DMS114 treated with DMSO at 0.1 percent for 48 hours (cell line): ENCODE measurements at regions not wholly inside any gene's neighbourhood (a gene's known extent, or its start where the extent isn't known, plus 50 kb on each side); places are given as distances from the start of the nearest gene placed in this dataset.

Experiments used
- DNase-seq: peaks from one replicate; lab custom pipeline; 2025; ENCODE audit not compliant: unreplicated experiment; lab: John Stamatoyannopoulos, UW

DNA sequence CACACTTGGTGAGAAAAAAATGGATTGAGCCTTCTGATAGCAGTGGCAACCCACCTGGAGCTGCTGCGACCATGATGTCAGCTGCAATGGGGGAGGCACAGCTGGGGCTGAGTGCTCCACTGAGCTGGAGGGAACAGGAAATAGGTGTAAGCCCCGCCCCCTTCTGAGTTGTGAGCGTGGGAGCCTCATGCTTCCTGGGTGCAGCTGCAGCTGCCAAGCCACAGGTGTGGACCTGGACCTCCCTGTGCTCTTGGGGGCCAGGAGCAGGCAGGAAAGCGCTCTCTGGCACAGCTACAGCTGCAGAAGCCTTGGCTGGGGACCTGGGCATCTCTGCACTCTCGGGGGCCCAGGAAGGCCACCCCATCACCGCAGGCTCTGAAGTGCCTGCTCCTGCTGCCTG lies 970.6 kb downstream of the DCDC2C start:
- no peak for DNase-seq

GRCh38 chr2:4675295-4675694 lies 971.9 kb downstream of the DCDC2C start:
- no peak for DNase-seq

DNA sequence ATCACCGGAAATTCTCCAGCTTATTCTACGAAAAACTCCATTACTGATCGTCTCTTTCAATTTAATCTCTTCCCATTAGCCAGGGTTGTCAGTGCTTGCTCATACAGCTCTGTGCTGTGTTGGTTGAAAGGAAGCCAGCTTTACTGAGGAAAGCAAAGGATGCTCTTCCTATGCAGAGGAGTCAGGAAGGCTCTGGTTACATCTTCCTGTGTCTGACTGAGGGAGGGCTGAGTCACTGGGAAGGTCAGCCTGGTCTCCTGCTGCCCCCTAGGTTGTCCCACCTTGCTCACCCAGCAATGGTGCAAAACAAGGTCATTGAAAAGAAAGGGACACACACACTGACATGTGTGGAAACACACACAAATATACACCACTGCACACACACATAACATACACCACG lies 975.6 kb downstream of the DCDC2C start:
- no peak for DNase-seq

DNA sequence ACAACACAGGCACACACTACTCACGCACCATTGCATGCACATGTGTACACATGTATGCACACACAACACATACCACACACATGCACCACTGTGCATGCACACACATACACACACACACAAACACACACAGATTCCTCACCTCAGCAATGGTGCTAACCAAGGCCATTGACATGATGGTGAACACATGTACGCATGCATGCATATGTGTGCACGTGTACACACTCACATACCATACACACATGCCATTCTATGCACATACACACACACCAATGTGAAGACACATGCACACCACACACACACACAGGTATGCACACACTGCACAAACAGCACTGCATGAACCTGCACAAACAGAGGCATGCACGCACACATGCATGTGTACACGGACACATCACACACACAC lies 976.0 kb downstream of the DCDC2C start:
- DNase-seq, result no peak

GRCh38 chr2:4684921-4685320 lies 981.5 kb downstream of the DCDC2C start:
- DNase-seq, result no peak

DNA sequence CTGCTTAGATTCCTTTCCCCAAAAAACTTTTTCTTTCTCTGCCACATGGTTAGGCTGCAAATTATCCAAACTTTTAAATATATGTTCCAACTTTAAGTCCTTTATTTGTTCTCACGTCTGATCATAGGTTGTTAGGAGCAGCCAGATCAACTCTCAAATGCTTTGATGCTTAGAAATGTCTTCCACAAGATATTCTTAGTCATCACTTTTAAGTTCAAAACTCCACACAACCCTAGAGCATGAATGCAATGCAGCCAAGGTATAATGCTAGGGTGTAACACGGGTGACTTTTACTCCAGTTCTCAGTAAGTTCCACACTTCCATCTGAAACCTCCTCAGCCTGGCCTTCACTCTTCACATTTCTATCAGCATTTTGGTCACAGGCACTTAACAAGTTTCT lies 987.5 kb downstream of the DCDC2C start:
- no peak for DNase-seq

- no peak for DNase-seq
Observed at GRCh38 chr2:4693266-4693665, 989.9 kb downstream of the DCDC2C start.

GRCh38 chr2:4695281-4695861 lies 992.0 kb downstream of the DCDC2C start:
- no peak for DNase-seq

- DNase-seq, result no peak
Observed at GRCh38 chr2:4715065-4715464, 977.1 kb upstream of the SOX11 start.

DNA sequence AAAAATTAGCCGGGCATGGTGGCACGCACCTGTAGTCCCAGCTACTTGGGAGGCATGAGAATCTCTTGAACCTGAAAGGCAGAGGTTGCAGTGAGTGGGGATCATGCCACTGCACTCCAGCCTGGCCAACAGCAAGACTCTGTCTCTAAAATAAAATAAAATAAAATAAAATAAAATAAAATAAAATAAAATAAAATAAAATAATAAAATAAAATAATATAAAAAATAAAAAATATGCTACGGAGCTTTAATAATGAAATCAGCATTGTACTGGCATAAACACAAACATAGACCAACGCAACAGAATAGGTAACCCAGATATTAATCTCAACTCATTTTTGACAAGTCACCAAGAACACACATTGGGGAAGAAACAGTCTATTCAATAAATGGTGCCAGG lies 973.4 kb upstream of the SOX11 start:
- DNase-seq, result no peak

- DNase-seq, result no peak
Observed at GRCh38 chr2:4725618-4726017, 966.6 kb upstream of the SOX11 start.

- no peak for DNase-seq
Observed at GRCh38 chr2:4732560-4732959, 959.6 kb upstream of the SOX11 start.

GRCh38 chr2:4745056-4745991 lies 946.9 kb upstream of the SOX11 start:
- no peak for DNase-seq

DNA sequence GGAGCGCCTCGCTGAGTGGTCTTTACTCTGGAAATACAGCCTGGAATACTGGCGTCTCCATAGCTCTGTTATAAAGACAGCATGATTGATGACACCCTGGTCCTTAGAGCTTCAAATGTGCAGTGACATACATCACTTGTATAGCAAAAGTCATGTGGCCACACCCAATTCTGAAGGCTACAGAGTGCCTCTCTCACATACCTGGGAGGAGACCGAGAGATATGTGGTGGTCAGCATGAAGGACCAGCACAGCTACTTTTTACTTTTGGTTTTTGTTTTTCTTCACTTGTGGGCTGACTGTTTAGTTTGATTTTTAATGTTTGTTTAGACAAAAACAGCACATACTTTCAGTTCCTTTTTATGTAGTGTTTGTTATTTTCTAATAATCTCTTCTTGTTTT lies 938.5 kb upstream of the SOX11 start:
- DNase-seq, result no peak

DNA sequence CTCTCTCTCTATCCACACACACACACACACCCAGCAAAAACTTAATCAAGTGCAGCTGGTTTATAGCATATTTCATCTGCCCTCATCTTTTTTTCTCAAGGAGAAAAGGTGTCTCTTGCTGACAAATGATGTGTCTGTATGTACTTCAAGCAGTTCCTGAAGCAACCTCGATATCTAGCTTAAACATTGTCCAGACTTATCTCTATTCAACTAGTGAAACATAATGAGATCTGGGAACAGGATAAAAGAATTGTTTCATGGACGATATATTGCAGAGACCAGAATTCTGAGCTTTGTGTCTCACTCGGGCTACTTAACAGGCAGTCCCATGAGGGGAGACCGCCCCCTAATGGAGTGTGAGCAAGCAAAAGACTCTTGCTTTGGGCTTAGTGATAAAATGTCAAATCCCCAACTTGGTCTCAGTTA lies 929.2 kb upstream of the SOX11 start:
- DNase-seq, result no peak

- DNase-seq, result no peak
Observed at GRCh38 chr2:4765787-4766530, 926.2 kb upstream of the SOX11 start.

DNA sequence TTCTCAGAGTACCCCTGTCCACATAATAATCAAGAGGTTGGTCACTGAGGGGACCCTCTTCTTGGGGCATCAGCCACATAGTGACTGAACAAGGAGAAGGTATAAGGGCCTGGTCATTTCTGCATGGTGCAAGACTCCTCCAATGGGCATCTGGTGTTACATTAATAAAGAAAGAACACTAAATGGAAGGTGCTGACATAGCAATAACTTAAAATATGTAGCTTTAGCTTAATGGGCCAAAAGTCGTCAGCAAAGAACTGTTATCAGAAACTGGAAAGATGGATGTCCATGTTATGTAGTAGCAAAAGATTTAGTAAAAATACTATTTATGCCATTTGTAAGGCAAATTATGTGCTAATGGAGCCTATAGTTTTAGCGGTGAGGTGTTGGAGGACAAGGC lies 916.5 kb upstream of the SOX11 start:
- DNase-seq, result no peak

DNA sequence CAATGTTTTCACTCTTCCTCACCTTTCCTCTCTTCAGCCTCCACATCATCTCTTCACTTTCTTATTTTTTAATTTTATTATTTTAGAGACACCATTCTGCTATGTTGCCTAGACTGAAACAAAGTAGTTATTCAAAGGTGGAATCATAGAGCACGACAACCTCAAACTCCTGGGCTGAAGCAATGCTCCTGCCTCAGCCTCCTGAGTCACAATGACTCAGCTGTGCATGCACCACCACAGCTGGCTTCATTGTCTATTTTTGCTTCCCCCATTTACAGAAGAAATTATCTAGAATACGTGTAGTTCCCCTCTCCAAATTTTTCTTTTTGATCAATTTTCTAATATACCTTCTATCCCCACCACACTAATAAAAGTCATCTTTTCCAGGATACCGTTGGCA lies 911.5 kb upstream of the SOX11 start:
- no peak for DNase-seq

DNA sequence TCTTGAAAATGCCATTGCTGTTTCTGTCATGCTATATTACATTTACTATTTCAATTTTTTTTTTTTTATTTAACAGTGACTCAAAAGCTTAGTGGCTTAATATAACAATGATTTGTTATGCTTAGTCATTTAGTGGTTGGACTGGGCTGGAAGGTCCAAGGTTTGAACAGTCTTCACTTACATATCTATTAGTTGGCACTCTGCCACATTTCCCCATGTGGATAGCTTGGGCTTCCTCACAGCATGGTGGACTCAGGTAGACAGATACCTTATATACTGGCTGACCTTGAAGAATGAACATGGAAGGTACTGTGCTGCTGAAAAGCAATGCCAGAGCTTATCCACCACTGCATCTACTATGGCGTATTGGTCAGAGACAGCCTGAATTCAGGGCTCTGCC lies 909.5 kb upstream of the SOX11 start:
- no peak for DNase-seq

DNA sequence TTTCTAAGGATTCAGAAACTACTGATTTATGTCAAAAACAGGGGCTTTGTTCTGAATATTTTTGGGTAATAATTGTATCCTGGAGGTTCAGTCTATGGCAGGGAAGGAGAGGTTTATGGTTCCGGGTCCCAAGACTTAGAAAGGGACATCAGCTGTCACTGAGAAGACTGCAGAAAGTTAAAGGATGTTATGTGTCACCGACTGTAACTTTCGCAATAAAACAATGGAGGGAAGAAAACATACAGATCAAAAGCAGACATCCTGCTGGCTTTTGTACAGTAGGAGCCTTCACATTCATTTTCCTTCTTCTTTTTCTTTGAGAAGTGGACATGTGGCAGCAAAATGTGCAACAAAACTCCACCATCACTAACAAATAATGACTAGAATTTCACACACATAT lies 900.7 kb upstream of the SOX11 start:
- DNase-seq, result no peak

GRCh38 chr2:4792126-4792525 lies 900.1 kb upstream of the SOX11 start:
- DNase-seq, result no peak

DNA sequence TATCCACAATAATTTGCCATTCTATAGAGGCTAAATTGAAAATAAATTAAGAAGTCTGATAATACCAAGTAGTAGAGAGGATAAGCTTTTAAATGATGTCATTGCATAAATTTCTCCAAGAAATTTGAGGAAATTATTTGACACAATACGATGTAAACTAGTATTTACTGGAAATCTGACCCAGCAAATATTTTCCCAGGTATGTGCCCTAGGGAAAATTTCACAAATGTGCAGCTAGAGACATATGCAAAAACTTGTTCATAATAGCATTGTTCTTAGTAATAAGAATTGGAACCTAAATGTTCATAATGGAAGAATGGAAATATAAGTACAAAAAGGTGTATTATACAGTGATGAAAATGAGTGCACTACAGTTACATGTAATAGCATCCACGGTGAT lies 888.8 kb upstream of the SOX11 start:
- DNase-seq, result no peak
